Tibial nerve (tissue), 4 donors: ENCODE measurements at regions not wholly inside any gene's neighbourhood (a gene's known extent, or its start where the extent isn't known, plus 50 kb on each side); places are given as distances from the start of the nearest gene placed in this dataset.

ENCODE experiments used
- DNase-seq, 2 donors: peaks; one replicate each; pipeline ENCODE4 v3.0.0-alpha.2; 2019; ENCODE audit warnings: low spot score in 2 of 2
- H3K27ac ChIP-seq, 4 donors: fragments of 200-600 bp; sonication (generic) in 3 of 4; one replicate each; pipeline ENCODE4 v1.5.1; 2017 to 2019; ENCODE audit warnings: mild to moderate bottlenecking in 1 of 4
- H3K27me3 ChIP-seq, 2 donors: fragments of 200-600 bp; sonication (generic) in 1 of 2; one replicate each; pipeline versions ENCODE4 v1.5.1 to v1.6.0; 2017 to 2019
- H3K36me3 ChIP-seq, 3 donors: fragments of 200-600 bp; sonication (generic); one replicate each; pipeline ENCODE4 v1.5.1; 2018 to 2019
- H3K4me1 ChIP-seq, 4 donors: fragments of 200-600 bp; sonication (generic) in 3 of 4; one replicate each; pipeline ENCODE4 v1.5.1; 2017 to 2019
- H3K4me3 ChIP-seq, 4 donors: fragments of 200-600 bp; sonication (generic) in 3 of 4; one replicate each; pipeline ENCODE4 v1.5.1; 2017 to 2019; ENCODE audit warnings: mild to moderate bottlenecking in 1 of 4, moderate library complexity in 1 of 4
- H3K9me3 ChIP-seq, 4 donors: fragments of 200-600 bp; sonication (generic) in 3 of 4; one replicate each; pipeline ENCODE4 v1.5.1; 2017 to 2019
- CTCF ChIP-seq, 5 experiments: fragments of 200-600 bp in 3 of 5; fragments of 450-650 bp in 2 of 5; sonication (generic) in 3 of 5; IDR thresholded peaks; one replicate each; pipeline ENCODE4 v1.5.1; 2016 to 2019; ENCODE audit warnings: antibody characterized with exemption in 5 of 5, mild to moderate bottlenecking in 3 of 5, moderate library complexity in 2 of 5
- EP300 ChIP-seq, 2 donors: sonication (generic); formaldehyde crosslinking; IDR thresholded peaks; one replicate each; pipeline ENCODE4 v1.6.1; 2017; ENCODE audit warnings: antibody characterized with exemption in 2 of 2, mild to moderate bottlenecking in 1 of 2
- POLR2A ChIP-seq, 2 donors: fragments of 450-650 bp; IDR thresholded peaks; one replicate each; pipeline ENCODE4 v1.6.1; 2017; ENCODE audit warnings: antibody characterized with exemption in 2 of 2, mild to moderate bottlenecking in 2 of 2, moderate library complexity in 2 of 2
- WGBS, 2 donors: methylation state at CpG; one replicate each; pipeline ENCODE4 v1.1.5; 2018; 5-methylcytosine and 5-hydroxymethylcytosine counted together

DNA sequence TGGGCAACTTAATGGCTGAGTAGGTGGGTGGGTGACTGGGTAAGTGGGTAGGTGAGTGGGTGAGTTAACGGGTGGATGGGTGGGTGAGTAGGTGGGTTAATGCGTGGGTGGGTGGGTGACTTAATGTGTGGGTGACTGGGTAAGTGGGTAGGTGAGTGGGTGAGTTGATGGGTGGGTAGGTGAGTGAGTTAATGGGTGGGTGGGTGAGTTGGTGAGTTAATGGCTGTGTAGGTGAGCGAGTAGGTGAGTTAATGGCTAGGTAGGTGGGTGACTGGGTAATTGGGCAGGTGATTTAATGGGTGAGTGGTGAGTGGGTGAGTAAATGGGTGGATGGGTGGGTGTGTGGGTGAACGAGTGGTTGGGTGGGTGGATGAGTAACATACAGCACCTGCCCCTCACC lies 243.0 kb upstream of the MGMT start:
- no peak for DNase-seq
- Histone ChIP-seq H3K4me3 (no peak overlapping the region), H3K27me3 (no peaks in the 10 kb centered on the region), H3K27ac (no peak overlapping the region), H3K9me3 (no peaks in the 10 kb centered on the region), H3K36me3 (no peaks in the 10 kb centered on the region), H3K4me1 (no peaks in the 10 kb centered on the region)
- 91 to 93% methylated on average over 4 of the region's 4 CpGs for WGBS, 2 donors
- TF ChIP-seq CTCF (IDR thresholded peaks at IDR 0.05) (no peak), EP300 (IDR thresholded peaks at IDR 0.05) (no peak), POLR2A (IDR thresholded peaks at IDR 0.05) (no peak)

GRCh38 chr10:129231821-129232220 lies 235.2 kb upstream of the MGMT start:
- H3K36me3 ChIP-seq = no peaks in the 10 kb centered on the region
- H3K4me1 ChIP-seq = no peaks in the 10 kb centered on the region
- no peak for TF ChIP-seq POLR2A (IDR thresholded peaks at IDR 0.05)
- no peak for DNase-seq
- H3K27me3 ChIP-seq = no peaks in the 10 kb centered on the region
- no peak overlapping the region for H3K4me3 ChIP-seq
- WGBS, 2 donors = 92 to 93% methylated on average over 9 of the region's 9 CpGs
- H3K9me3 ChIP-seq = no peaks in the 10 kb centered on the region
- H3K27ac ChIP-seq = no peak overlapping the region

- H3K36me3 ChIP-seq = no peaks in the 10 kb centered on the region
- no peaks in the 10 kb centered on the region for H3K27me3 ChIP-seq
- H3K27ac ChIP-seq = no peak overlapping the region
- H3K4me3 ChIP-seq = no peak overlapping the region
- no peaks in the 10 kb centered on the region for H3K9me3 ChIP-seq
- 86 to 91% methylated on average over 15 of the region's 15 CpGs for WGBS, 2 donors
- H3K4me1 ChIP-seq = no peaks in the 10 kb centered on the region
- TF ChIP-seq EP300 (IDR thresholded peaks at IDR 0.05) (no peak), POLR2A (IDR thresholded peaks at IDR 0.05) (no peak)
- DNase-seq = no peak
Measured at GRCh38 chr10:129233351-129234148, 233.5 kb upstream of the MGMT start.

DNA sequence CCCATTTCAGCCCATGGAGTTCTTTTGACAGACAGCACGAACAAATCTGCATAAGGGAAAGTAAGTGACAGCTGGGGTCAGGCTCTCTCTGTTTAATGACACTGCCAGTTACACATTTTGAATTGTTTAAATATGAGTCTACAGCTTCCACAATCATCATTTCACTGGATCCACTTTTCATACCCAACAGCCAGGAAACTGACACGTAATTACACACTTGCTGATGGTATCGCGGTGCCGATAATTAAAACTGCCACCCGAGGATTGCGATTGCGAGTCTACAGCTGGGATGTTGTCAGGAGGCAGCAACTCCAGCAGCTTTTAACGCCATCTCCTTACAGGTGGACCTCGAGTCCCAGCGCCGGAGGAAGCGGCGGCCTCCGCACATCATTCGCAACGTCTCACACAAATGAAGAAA lies 230.8 kb upstream of the MGMT start:
- Histone ChIP-seq H3K27ac (no peak overlapping the region), H3K9me3 (no peaks in the 10 kb centered on the region), H3K36me3 (no peaks in the 10 kb centered on the region), H3K27me3 (no peaks in the 10 kb centered on the region), H3K4me1 (no peaks in the 10 kb centered on the region), H3K4me3 (no peak overlapping the region)
- 90 to 93% methylated on average over 17 of the region's 17 CpGs for WGBS, 2 donors
- DNase-seq = no peak
- TF ChIP-seq POLR2A (IDR thresholded peaks at IDR 0.05) (no peak), CTCF (IDR thresholded peaks at IDR 0.05) (no peak), EP300 (IDR thresholded peaks at IDR 0.05) (no peak)

GRCh38 chr10:129241461-129241860 lies 225.6 kb upstream of the MGMT start:
- WGBS, 2 donors = 72 to 89% methylated on average over 14 of the region's 14 CpGs
- Histone ChIP-seq H3K4me1 (no peaks in the 10 kb centered on the region), H3K27ac (no peak overlapping the region), H3K4me3 (no peak overlapping the region), H3K27me3 (no peaks in the 10 kb centered on the region), H3K36me3 (no peaks in the 10 kb centered on the region), H3K9me3 (no peaks in the 10 kb centered on the region)
- TF ChIP-seq EP300 (IDR thresholded peaks at IDR 0.05) (no peak), POLR2A (IDR thresholded peaks at IDR 0.05) (no peak), CTCF (IDR thresholded peaks at IDR 0.05) (no peak)
- no peak for DNase-seq

- H3K4me3 ChIP-seq = no peak overlapping the region
- TF ChIP-seq POLR2A (IDR thresholded peaks at IDR 0.05) (no peak), CTCF (IDR thresholded peaks at IDR 0.05) (no peak), EP300 (IDR thresholded peaks at IDR 0.05) (no peak)
- 87 to 94% methylated on average over 6 to 8 of the region's 9 CpGs for WGBS, 2 donors
- no peaks in the 10 kb centered on the region for H3K27me3 ChIP-seq
- H3K4me1 ChIP-seq = no peaks in the 10 kb centered on the region
- H3K36me3 ChIP-seq = no peaks in the 10 kb centered on the region
- no peak overlapping the region for H3K27ac ChIP-seq
- no peak for DNase-seq
- no peaks in the 10 kb centered on the region for H3K9me3 ChIP-seq
Measured at GRCh38 chr10:129244298-129244697, 222.7 kb upstream of the MGMT start.
